ENCODE measurements at regions not wholly inside any gene's neighbourhood (a gene's known extent, or its start where the extent isn't known, plus 50 kb on each side); places are given as distances from the start of the nearest gene placed in this dataset.

- TF ChIP-seq POLR2A (IDR thresholded peaks at IDR 0.05; ENCODE audit: low read depth, low read length) (no peak), CTCF (conservative IDR thresholded peaks at IDR 0.05; ENCODE audit: low read depth, low read length) (no peak)
Measured at GRCh38 chr6:163683105-163683622, 268.6 kb downstream of the QKI start.

Data from IMR-90 (cell line).